ENCODE measurements at regions not wholly inside any gene's neighbourhood (a gene's known extent, or its start where the extent isn't known, plus 50 kb on each side); places are given as distances from the start of the nearest gene placed in this dataset.

GRCh38 chr2:156818221-156818620, 382.0 kb downstream of the GPD2 start:
- DNase-seq (ENCODE audit: extremely low read depth, low read depth): no peak
- H3K4me3 ChIP-seq (replicated peaks; ENCODE audit: low read depth, low read length): no peak overlapping the region
- no peak for TF ChIP-seq CTCF (IDR thresholded peaks at IDR 0.05; ENCODE audit: low read depth, low read length, missing control alignments)

- TF ChIP-seq CTCF (IDR thresholded peaks at IDR 0.05; ENCODE audit: low read depth, low read length, missing control alignments): no peak
- no peak for DNase-seq (ENCODE audit: extremely low read depth, low read depth)
- no peak overlapping the region for H3K4me3 ChIP-seq (replicated peaks; ENCODE audit: low read depth, low read length)
Measured at GRCh38 chr2:156818944-156819343, 382.8 kb downstream of the GPD2 start.

GRCh38 chr2:156826341-156826933, 390.3 kb downstream of the GPD2 start:
- no peak overlapping the region for H3K4me3 ChIP-seq (replicated peaks; ENCODE audit: low read depth, low read length)
- DNase-seq (ENCODE audit: extremely low read depth, low read depth): peak; percentile 56
- TF ChIP-seq CTCF (IDR thresholded peaks at IDR 0.05; ENCODE audit: low read depth, low read length, missing control alignments): no peak

GRCh38 chr2:156834431-156834830, 398.3 kb downstream of the GPD2 start:
- TF ChIP-seq CTCF (IDR thresholded peaks at IDR 0.05; ENCODE audit: low read depth, low read length, missing control alignments): no peak

GRCh38 chr2:156837635-156838370, 401.6 kb downstream of the GPD2 start:
- no peak for TF ChIP-seq CTCF (IDR thresholded peaks at IDR 0.05; ENCODE audit: low read depth, low read length, missing control alignments)

More at GRCh38 chr2:156834431-156834830, 398.3 kb downstream of the GPD2 start:
- no peak for DNase-seq (ENCODE audit: extremely low read depth, low read depth)
- H3K4me3 ChIP-seq (replicated peaks; ENCODE audit: low read depth, low read length): no peak overlapping the region

GRCh38 chr2:156841321-156841720, 405.1 kb downstream of the GPD2 start:
- no peak for TF ChIP-seq CTCF (IDR thresholded peaks at IDR 0.05; ENCODE audit: low read depth, low read length, missing control alignments)
- DNase-seq (ENCODE audit: extremely low read depth, low read depth): no peak
- H3K4me3 ChIP-seq (replicated peaks; ENCODE audit: low read depth, low read length): no peak overlapping the region

More at GRCh38 chr2:156837635-156838370, 401.6 kb downstream of the GPD2 start:
- DNase-seq (ENCODE audit: extremely low read depth, low read depth): no peak
- no peak overlapping the region for H3K4me3 ChIP-seq (replicated peaks; ENCODE audit: low read depth, low read length)

All from HFF-Myc (cell line).